ENCODE measurements at regions not wholly inside any gene's neighbourhood (a gene's known extent, or its start where the extent isn't known, plus 50 kb on each side); places are given as distances from the start of the nearest gene placed in this dataset.

DNA sequence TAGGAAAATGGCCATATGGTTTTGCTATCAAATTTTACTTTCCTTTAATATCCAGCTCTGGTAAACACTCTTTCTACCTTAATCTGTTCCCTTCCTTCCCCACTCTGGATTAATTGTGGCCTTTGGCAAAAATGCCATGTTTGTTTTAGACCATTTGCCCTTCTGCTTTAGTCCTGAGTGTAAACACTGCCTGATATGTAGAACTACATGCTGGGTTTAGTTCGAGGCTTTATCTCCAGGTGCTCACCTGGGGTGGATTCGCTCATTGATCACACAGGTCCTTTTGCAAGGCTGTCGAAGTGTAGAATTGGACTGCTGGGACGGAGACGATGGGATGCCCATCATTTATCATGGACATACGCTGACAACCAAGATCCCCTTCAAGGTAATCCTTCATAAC, 94.1 kb downstream of the NOC3L start:
- TF ChIP-seq, protein P1, sequence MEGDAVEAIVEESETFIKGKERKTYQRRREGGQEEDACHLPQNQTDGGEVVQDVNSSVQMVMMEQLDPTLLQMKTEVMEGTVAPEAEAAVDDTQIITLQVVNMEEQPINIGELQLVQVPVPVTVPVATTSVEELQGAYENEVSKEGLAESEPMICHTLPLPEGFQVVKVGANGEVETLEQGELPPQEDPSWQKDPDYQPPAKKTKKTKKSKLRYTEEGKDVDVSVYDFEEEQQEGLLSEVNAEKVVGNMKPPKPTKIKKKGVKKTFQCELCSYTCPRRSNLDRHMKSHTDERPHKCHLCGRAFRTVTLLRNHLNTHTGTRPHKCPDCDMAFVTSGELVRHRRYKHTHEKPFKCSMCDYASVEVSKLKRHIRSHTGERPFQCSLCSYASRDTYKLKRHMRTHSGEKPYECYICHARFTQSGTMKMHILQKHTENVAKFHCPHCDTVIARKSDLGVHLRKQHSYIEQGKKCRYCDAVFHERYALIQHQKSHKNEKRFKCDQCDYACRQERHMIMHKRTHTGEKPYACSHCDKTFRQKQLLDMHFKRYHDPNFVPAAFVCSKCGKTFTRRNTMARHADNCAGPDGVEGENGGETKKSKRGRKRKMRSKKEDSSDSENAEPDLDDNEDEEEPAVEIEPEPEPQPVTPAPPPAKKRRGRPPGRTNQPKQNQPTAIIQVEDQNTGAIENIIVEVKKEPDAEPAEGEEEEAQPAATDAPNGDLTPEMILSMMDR (IDR thresholded peaks at IDR 0.05): no peak
- TF ChIP-seq POLR2A (IDR thresholded peaks at IDR 0.05): no peak
